ENCODE measurements at regions not wholly inside any gene's neighbourhood (a gene's known extent, or its start where the extent isn't known, plus 50 kb on each side); places are given as distances from the start of the nearest gene placed in this dataset.

DNA sequence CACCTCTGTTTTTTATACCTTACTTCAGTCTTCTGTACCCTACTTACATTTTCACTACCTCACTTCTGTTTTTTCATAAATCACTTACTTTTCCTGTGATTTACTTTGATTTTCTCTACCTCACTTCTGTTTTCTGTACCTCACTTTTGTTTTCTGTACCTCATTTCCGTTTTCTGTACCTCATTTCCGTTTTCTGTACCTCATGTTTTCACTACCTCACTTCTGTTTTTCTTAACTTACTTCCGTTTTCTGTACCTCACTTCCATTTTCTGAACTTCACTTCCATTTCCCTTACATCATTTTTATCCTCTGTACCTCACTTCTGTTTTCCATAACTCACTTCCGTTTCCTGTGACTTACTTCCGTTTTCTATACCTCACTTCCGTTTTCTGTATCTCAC, 492.0 kb upstream of the AKR1E2 start:
- no peak for ATAC-seq (ENCODE audit: low read depth)
- Histone ChIP-seq H3K27me3 (ENCODE audit: insufficient read depth, poor library complexity, severe bottlenecking) (no peaks in the 10 kb centered on the region), H3K9me3 (ENCODE audit: severe bottlenecking) (no peaks in the 10 kb centered on the region), H3K27ac (ENCODE audit: poor library complexity, severe bottlenecking) (no peak overlapping the region), H3K36me3 (ENCODE audit: low read depth) (no peaks in the 10 kb centered on the region), H3K4me1 (ENCODE audit: insufficient read depth, poor library complexity, severe bottlenecking) (no peaks in the 10 kb centered on the region), H3K4me3 (ENCODE audit: severe bottlenecking) (no peak overlapping the region)
- TF ChIP-seq, protein P1, sequence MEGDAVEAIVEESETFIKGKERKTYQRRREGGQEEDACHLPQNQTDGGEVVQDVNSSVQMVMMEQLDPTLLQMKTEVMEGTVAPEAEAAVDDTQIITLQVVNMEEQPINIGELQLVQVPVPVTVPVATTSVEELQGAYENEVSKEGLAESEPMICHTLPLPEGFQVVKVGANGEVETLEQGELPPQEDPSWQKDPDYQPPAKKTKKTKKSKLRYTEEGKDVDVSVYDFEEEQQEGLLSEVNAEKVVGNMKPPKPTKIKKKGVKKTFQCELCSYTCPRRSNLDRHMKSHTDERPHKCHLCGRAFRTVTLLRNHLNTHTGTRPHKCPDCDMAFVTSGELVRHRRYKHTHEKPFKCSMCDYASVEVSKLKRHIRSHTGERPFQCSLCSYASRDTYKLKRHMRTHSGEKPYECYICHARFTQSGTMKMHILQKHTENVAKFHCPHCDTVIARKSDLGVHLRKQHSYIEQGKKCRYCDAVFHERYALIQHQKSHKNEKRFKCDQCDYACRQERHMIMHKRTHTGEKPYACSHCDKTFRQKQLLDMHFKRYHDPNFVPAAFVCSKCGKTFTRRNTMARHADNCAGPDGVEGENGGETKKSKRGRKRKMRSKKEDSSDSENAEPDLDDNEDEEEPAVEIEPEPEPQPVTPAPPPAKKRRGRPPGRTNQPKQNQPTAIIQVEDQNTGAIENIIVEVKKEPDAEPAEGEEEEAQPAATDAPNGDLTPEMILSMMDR (IDR thresholded peaks at IDR 0.05; ENCODE audit: poor library complexity, severe bottlenecking) = no peak
- no peak for DNase-seq (ENCODE audit: low spot score)

DNA sequence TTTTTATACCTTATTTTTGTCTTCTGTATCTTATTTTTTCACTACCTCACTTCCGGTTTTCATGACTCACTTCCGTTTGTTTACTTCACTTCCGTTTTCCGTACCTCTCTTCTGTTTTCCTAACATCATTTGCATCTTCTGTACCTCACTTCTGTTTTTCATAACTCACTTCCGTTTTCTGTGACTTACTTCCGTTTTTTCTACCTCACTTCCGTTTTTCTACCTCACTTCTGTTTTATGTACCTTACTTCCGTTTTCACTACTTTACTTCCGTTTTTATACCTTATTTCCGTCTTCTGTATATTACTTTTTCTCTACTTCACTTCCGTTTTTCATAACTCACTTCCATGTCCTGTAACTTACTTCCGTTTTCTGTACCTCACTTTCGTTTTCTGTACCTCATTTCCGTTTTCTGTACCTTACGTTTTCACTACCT, 492.5 kb upstream of the AKR1E2 start:
- no peak for DNase-seq (ENCODE audit: low spot score)
- Histone ChIP-seq H3K4me3 (ENCODE audit: severe bottlenecking) (no peak overlapping the region), H3K27ac (ENCODE audit: poor library complexity, severe bottlenecking) (no peak overlapping the region), H3K36me3 (ENCODE audit: low read depth) (no peaks in the 10 kb centered on the region), H3K4me1 (ENCODE audit: insufficient read depth, poor library complexity, severe bottlenecking) (no peaks in the 10 kb centered on the region), H3K27me3 (ENCODE audit: insufficient read depth, poor library complexity, severe bottlenecking) (no peaks in the 10 kb centered on the region), H3K9me3 (ENCODE audit: severe bottlenecking) (no peaks in the 10 kb centered on the region)
- TF ChIP-seq, protein P1 (IDR thresholded peaks at IDR 0.05; ENCODE audit: poor library complexity, severe bottlenecking) = no peak
- no peak for ATAC-seq (ENCODE audit: low read depth)

DNA sequence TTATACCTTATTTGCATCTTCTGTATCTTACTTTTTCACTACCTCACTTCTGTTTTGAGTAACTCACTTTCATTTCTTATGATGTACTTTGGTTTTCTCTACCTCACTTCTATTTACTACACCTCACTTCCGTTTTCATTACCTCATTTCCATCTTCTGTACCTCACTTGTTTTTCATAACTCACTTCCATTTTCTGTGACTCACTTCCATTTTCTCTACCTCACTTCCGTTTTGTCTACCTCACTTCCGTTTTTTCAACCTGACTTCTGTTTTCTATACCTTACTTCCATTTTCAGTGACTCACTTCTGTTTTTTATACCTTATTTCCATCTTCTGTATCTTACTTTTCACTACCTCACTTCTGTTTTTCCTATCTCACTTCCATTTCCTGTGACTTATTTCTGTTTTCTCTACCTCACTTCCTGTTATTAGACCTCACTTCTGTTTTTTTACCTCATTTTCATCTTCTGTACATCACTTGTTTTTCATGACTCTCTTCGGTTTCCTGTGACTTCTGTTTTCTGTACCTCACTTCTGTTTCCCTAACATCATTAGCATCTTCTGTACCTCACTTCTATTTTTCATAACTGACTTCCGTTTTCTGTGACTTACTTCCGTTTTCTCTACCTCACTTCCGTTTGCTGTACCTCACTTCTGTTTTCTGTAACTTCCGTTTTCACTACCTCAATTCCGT, 493.1 kb upstream of the AKR1E2 start:
- Histone ChIP-seq H3K4me3 (ENCODE audit: severe bottlenecking) (no peak overlapping the region), H3K36me3 (ENCODE audit: low read depth) (no peaks in the 10 kb centered on the region), H3K27me3 (ENCODE audit: insufficient read depth, poor library complexity, severe bottlenecking) (no peaks in the 10 kb centered on the region), H3K27ac (ENCODE audit: poor library complexity, severe bottlenecking) (no peak overlapping the region), H3K4me1 (ENCODE audit: insufficient read depth, poor library complexity, severe bottlenecking) (no peaks in the 10 kb centered on the region), H3K9me3 (ENCODE audit: severe bottlenecking) (no peaks in the 10 kb centered on the region)
- TF ChIP-seq, protein P1 (IDR thresholded peaks at IDR 0.05; ENCODE audit: poor library complexity, severe bottlenecking) = no peak
- DNase-seq (ENCODE audit: low spot score) (no peak), ATAC-seq (ENCODE audit: low read depth) (no peak)

DNA sequence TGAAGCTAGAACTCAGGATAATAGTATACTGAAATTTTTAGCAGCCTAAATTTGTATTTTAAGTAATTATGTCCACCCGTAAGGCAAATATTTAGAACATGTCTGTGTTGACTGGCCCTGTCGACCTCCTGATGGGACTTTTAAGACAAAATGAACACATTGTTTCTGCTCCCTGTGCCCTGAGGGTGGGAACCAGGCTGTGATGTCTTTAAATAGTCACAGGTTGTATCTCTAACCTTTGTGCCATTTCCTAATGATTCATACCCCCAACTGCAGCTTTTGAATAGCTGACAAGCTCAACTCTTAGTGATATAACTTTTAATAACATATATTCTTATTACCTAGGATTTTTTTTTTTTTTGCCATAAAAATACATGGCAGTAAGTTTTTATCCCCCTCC, 494.9 kb upstream of the AKR1E2 start:
- DNase-seq (ENCODE audit: low spot score) = no peak
- no peak for ATAC-seq (ENCODE audit: low read depth)
- no peak overlapping the region for H3K4me3 ChIP-seq (ENCODE audit: severe bottlenecking)
- no peaks in the 10 kb centered on the region for H3K36me3 ChIP-seq (ENCODE audit: low read depth)
- no peaks in the 10 kb centered on the region for H3K9me3 ChIP-seq (ENCODE audit: severe bottlenecking)
- H3K4me1 ChIP-seq (ENCODE audit: insufficient read depth, poor library complexity, severe bottlenecking) = no peaks in the 10 kb centered on the region
- no peaks in the 10 kb centered on the region for H3K27me3 ChIP-seq (ENCODE audit: insufficient read depth, poor library complexity, severe bottlenecking)
- H3K27ac ChIP-seq (ENCODE audit: poor library complexity, severe bottlenecking) = no peak overlapping the region
- TF ChIP-seq, protein P1 (IDR thresholded peaks at IDR 0.05; ENCODE audit: poor library complexity, severe bottlenecking) = no peak

DNA sequence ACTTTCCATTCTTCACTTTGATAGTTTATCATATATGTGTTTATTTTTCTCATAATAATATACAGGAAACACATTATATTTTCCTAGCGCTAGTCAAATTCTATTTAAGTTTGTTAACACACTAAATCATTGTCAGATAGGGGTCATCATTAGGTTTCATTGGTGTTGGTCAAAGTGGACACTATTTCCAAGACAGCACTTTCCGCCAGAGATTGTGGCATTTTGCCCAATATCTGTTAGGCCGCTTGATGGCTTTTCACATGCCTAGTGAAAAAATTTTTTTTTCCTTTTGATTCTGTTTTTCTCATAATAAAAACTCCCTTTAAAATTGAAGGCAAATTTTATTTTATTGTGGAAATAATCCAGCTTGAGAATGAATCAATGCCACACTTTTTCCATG, 495.4 kb upstream of the AKR1E2 start:
- TF ChIP-seq, protein P1 (IDR thresholded peaks at IDR 0.05; ENCODE audit: poor library complexity, severe bottlenecking) = no peak
- H3K9me3 ChIP-seq (ENCODE audit: severe bottlenecking) = no peaks in the 10 kb centered on the region

More for the DNA sequence above, 495.4 kb upstream of the AKR1E2 start:
- no peak overlapping the region for H3K27ac ChIP-seq (ENCODE audit: poor library complexity, severe bottlenecking)
- H3K36me3 ChIP-seq (ENCODE audit: low read depth) = no peaks in the 10 kb centered on the region
- ATAC-seq (ENCODE audit: low read depth) = no peak
- no peak overlapping the region for H3K4me3 ChIP-seq (ENCODE audit: severe bottlenecking)
- no peaks in the 10 kb centered on the region for H3K27me3 ChIP-seq (ENCODE audit: insufficient read depth, poor library complexity, severe bottlenecking)
- no peak for DNase-seq (ENCODE audit: low spot score)
- no peaks in the 10 kb centered on the region for H3K4me1 ChIP-seq (ENCODE audit: insufficient read depth, poor library complexity, severe bottlenecking)

All from RWPE2 (cell line).